ENCODE measurements at regions not wholly inside any gene's neighbourhood (a gene's known extent, or its start where the extent isn't known, plus 50 kb on each side); places are given as distances from the start of the nearest gene placed in this dataset.

DNA sequence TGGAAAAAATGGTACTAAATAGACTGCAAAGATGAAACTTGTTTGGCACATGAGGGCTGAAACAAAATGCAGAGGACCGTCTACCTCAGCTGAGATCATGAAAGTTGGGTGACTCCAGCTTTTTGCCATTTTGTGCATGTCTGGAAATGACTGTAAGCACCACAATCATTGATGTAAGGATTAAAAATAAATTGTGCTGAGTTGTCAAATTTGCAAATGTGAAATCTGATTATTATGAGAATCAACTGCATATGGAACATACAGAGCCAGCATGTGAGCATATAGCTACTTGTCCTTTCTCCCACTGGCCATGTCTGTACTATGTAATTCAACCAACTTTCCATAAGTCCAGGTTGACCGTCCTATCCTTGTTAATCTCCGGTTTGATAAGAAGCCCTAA, 736.9 kb upstream of the PRMT6 start:
- TF ChIP-seq, protein P1, sequence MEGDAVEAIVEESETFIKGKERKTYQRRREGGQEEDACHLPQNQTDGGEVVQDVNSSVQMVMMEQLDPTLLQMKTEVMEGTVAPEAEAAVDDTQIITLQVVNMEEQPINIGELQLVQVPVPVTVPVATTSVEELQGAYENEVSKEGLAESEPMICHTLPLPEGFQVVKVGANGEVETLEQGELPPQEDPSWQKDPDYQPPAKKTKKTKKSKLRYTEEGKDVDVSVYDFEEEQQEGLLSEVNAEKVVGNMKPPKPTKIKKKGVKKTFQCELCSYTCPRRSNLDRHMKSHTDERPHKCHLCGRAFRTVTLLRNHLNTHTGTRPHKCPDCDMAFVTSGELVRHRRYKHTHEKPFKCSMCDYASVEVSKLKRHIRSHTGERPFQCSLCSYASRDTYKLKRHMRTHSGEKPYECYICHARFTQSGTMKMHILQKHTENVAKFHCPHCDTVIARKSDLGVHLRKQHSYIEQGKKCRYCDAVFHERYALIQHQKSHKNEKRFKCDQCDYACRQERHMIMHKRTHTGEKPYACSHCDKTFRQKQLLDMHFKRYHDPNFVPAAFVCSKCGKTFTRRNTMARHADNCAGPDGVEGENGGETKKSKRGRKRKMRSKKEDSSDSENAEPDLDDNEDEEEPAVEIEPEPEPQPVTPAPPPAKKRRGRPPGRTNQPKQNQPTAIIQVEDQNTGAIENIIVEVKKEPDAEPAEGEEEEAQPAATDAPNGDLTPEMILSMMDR (IDR thresholded peaks at IDR 0.05), result no peak
- TF ChIP-seq POLR2A (IDR thresholded peaks at IDR 0.05), result no peak
- TF ChIP-seq POLR2AphosphoS5 (IDR thresholded peaks at IDR 0.05), result no peak
